Liver (tissue), 3 donors: ENCODE measurements at regions not wholly inside any gene's neighbourhood (a gene's known extent, or its start where the extent isn't known, plus 50 kb on each side); places are given as distances from the start of the nearest gene placed in this dataset.

ENCODE experiments used
- CTCF ChIP-seq: fragments of 150-350 bp; IDR thresholded peaks from 2 replicates; pipeline ENCODE4 v1.5.1; 2017; ENCODE audit warnings: improper control_type of control experiment, low read depth, low read length; ENCODE audit not compliant: missing input control
- GABPA ChIP-seq, 2 donors: IDR thresholded peaks in 1 of 2; conservative IDR thresholded peaks in 1 of 2; 2 replicates each; pipeline ENCODE4 v1.6.1; 2016; ENCODE audit warnings: antibody characterized with exemption in 2 of 2, mild to moderate bottlenecking in 1 of 2, moderate library complexity in 1 of 2
- HNF4A ChIP-seq, 2 donors: conservative IDR thresholded peaks; 2 replicates each; pipeline ENCODE4 v1.6.1; 2016; ENCODE audit warnings: antibody characterized with exemption in 2 of 2, mild to moderate bottlenecking in 2 of 2
- JUND ChIP-seq, 2 donors: IDR thresholded peaks; 2 replicates each; pipeline ENCODE4 v1.6.1; 2016; ENCODE audit warnings: antibody characterized with exemption in 2 of 2
- NR2F2 ChIP-seq: IDR thresholded peaks from 2 replicates; pipeline ENCODE4 v1.6.1; 2016; ENCODE audit warnings: antibody characterized with exemption
- RAD21 ChIP-seq, 2 donors: IDR thresholded peaks; 2 replicates each; pipeline ENCODE4 v1.6.1; 2016; ENCODE audit warnings: antibody characterized with exemption in 2 of 2, mild to moderate bottlenecking in 2 of 2
- TAF1 ChIP-seq: conservative IDR thresholded peaks from 2 replicates; pipeline ENCODE4 v1.6.1; 2016; ENCODE audit warnings: antibody characterized with exemption, mild to moderate bottlenecking
- TF ChIP-seq, protein P1 (sequence below): IDR thresholded peaks from 2 replicates; pipeline ENCODE4 v1.6.1; 2016; ENCODE audit warnings: antibody characterized with exemption, mild to moderate bottlenecking
- TF ChIP-seq, protein P2 (sequence below): IDR thresholded peaks from 2 replicates; pipeline ENCODE4 v1.6.1; 2016; ENCODE audit warnings: antibody characterized with exemption
- donor health status: healthy.
- donor health status: healthy.

DNA sequence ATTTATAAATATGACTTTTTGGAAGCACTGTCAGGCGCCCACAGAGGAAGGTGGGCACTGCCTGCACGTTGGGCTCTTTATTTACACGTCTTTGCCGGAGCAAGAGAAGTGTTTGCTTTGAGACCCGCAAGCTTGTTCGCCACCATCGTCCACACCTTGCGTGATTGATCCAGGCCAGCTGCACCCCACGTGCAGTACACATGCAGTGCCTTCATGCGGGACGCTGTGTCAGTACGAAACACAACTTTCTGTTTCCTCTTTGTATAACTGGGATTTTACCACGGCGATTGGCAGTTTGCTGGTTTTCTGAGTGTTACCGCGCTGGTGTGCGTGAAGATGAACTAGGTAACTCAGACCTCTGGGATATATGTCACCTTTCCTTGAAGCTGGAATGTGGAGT is 571.0 kb upstream of the SALL3 start:
- TF ChIP-seq CTCF (no peak), HNF4A (conservative IDR thresholded peaks at IDR 0.05) (no peak), GABPA (IDR thresholded peaks at IDR 0.05 in 1 of 2, conservative IDR thresholded peaks at IDR 0.05 in 1 of 2) (no peak), TAF1 (no peak), RAD21 (IDR thresholded peaks at IDR 0.05) (no peak), JUND (IDR thresholded peaks at IDR 0.05) (no peak), NR2F2 (no peak)
- TF ChIP-seq, protein P1, sequence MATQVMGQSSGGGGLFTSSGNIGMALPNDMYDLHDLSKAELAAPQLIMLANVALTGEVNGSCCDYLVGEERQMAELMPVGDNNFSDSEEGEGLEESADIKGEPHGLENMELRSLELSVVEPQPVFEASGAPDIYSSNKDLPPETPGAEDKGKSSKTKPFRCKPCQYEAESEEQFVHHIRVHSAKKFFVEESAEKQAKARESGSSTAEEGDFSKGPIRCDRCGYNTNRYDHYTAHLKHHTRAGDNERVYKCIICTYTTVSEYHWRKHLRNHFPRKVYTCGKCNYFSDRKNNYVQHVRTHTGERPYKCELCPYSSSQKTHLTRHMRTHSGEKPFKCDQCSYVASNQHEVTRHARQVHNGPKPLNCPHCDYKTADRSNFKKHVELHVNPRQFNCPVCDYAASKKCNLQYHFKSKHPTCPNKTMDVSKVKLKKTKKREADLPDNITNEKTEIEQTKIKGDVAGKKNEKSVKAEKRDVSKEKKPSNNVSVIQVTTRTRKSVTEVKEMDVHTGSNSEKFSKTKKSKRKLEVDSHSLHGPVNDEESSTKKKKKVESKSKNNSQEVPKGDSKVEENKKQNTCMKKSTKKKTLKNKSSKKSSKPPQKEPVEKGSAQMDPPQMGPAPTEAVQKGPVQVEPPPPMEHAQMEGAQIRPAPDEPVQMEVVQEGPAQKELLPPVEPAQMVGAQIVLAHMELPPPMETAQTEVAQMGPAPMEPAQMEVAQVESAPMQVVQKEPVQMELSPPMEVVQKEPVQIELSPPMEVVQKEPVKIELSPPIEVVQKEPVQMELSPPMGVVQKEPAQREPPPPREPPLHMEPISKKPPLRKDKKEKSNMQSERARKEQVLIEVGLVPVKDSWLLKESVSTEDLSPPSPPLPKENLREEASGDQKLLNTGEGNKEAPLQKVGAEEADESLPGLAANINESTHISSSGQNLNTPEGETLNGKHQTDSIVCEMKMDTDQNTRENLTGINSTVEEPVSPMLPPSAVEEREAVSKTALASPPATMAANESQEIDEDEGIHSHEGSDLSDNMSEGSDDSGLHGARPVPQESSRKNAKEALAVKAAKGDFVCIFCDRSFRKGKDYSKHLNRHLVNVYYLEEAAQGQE, result no peak
- TF ChIP-seq, protein P2, sequence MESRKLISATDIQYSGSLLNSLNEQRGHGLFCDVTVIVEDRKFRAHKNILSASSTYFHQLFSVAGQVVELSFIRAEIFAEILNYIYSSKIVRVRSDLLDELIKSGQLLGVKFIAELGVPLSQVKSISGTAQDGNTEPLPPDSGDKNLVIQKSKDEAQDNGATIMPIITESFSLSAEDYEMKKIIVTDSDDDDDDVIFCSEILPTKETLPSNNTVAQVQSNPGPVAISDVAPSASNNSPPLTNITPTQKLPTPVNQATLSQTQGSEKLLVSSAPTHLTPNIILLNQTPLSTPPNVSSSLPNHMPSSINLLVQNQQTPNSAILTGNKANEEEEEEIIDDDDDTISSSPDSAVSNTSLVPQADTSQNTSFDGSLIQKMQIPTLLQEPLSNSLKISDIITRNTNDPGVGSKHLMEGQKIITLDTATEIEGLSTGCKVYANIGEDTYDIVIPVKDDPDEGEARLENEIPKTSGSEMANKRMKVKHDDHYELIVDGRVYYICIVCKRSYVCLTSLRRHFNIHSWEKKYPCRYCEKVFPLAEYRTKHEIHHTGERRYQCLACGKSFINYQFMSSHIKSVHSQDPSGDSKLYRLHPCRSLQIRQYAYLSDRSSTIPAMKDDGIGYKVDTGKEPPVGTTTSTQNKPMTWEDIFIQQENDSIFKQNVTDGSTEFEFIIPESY, result no peak
